Stomach (tissue), 8 donors: ENCODE measurements at regions not wholly inside any gene's neighbourhood (a gene's known extent, or its start where the extent isn't known, plus 50 kb on each side); places are given as distances from the start of the nearest gene placed in this dataset.
A peak's percentile ranks its signal among the peaks of the same experiment; 100 is the strongest.

Experiments
- DNase-seq, 2 donors: peaks; one replicate each; pipeline versions ENCODE4 v3.0.0 to v3.0.0-alpha.2; 2013 to 2019
- H3K27ac ChIP-seq, 5 donors: fragments of 200-600 bp in 4 of 5; sonication (generic) in 4 of 5; one replicate each; pipeline ENCODE4 v1.5.1; 2013 to 2019; ENCODE audit warnings: mild to moderate bottlenecking in 1 of 5, moderate library complexity in 1 of 5
- H3K27me3 ChIP-seq, 3 donors: fragments of 200-600 bp; sonication (generic); one replicate each; pipeline ENCODE4 v1.5.1; 2017 to 2019; ENCODE audit warnings: mixed run types in 1 of 3
- H3K36me3 ChIP-seq, 4 donors: fragments of 200-600 bp; sonication (generic); 1 replicate in 3 of 4; 2 replicates in 1 of 4; pipeline ENCODE4 v1.5.1; 2016 to 2019
- H3K4me1 ChIP-seq, 4 donors: fragments of 200-600 bp; sonication (generic); one replicate each; pipeline ENCODE4 v1.5.1; 2016 to 2019
- H3K4me3 ChIP-seq, 4 donors: fragments of 200-600 bp; sonication (generic) in 3 of 4; one replicate each; pipeline ENCODE4 v1.5.1; 2016 to 2019; ENCODE audit warnings: mild to moderate bottlenecking in 1 of 4
- H3K9me3 ChIP-seq, 4 donors: fragments of 200-600 bp; sonication (generic); one replicate each; pipeline ENCODE4 v1.5.1; 2016 to 2019
- EP300 ChIP-seq: sonication (generic); formaldehyde crosslinking; IDR thresholded peaks from one replicate; pipeline ENCODE4 v1.6.1; 2017; ENCODE audit warnings: antibody characterized with exemption
- POLR2A ChIP-seq, 4 donors: fragments of 450-650 bp; IDR thresholded peaks; one replicate each; pipeline ENCODE4 v1.6.1; 2016; ENCODE audit warnings: antibody characterized with exemption in 4 of 4, control low read depth in 2 of 4, mild to moderate bottlenecking in 1 of 4, moderate library complexity in 1 of 4
- POLR2AphosphoS5 ChIP-seq, 3 donors: sonication (generic); formaldehyde crosslinking; IDR thresholded peaks; one replicate each; pipeline ENCODE4 v1.6.1; 2016; ENCODE audit warnings: antibody characterized with exemption in 3 of 3
- WGBS, 5 donors: extraction: QIAGEN DNeasy Blood & Tissue Kit in 3 of 5; methylation state at CpG; one replicate each; pipeline versions ENCODE4 v1.1.5 to v1.1.7; 2013 to 2018; 5-methylcytosine and 5-hydroxymethylcytosine counted together
- intact Hi-C: fragments of 100-400 bp; cut with DNase I; formaldehyde crosslinking; loops from one replicate; pipeline ENCODE4 v1.15.1; 2023; ENCODE audit warnings: low total_unique reads
- TF ChIP-seq, protein P1 (sequence below), 7 experiments: fragments of 450-650 bp in 4 of 7; fragments of 200-600 bp in 3 of 7; sonication (generic) in 3 of 7; IDR thresholded peaks; one replicate each; pipeline ENCODE4 v1.5.1; 2016 to 2019; ENCODE audit warnings: antibody characterized with exemption in 7 of 7, control low read depth in 2 of 7, mild to moderate bottlenecking in 1 of 7
- donor health status: healthy with polysubstance abuse.
- donor health status: Bipolar disorder and iron deficiency.
- donor health status: healthy.

DNA sequence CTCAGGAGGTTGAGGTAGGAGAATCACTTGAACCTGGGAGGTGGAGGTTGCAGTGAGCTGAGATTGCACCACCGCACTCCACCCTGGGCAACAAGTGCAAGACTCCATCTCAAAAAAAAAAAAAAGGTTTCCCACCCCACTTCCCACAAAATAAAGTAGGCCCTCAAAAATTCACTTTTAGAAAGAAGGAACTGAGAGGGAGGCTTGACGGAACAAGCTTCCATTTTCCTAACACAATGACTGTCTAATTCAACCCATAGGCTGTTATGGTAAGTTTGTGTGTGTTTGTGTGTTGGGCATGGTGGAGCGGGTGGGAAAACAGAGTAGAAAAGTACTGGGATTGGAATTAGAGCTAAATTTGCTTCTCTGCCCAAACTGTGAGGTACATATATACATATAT is 98.4 kb upstream of the MAN1A1 start:
- peaks cover 15 to 39% (median 26%) of the 10 kb centered on the region in 4 donors for H3K4me1 ChIP-seq
- no peaks in the 10 kb centered on the region for H3K27me3 ChIP-seq
- TF ChIP-seq EP300, result no peak
- TF ChIP-seq, protein P1, sequence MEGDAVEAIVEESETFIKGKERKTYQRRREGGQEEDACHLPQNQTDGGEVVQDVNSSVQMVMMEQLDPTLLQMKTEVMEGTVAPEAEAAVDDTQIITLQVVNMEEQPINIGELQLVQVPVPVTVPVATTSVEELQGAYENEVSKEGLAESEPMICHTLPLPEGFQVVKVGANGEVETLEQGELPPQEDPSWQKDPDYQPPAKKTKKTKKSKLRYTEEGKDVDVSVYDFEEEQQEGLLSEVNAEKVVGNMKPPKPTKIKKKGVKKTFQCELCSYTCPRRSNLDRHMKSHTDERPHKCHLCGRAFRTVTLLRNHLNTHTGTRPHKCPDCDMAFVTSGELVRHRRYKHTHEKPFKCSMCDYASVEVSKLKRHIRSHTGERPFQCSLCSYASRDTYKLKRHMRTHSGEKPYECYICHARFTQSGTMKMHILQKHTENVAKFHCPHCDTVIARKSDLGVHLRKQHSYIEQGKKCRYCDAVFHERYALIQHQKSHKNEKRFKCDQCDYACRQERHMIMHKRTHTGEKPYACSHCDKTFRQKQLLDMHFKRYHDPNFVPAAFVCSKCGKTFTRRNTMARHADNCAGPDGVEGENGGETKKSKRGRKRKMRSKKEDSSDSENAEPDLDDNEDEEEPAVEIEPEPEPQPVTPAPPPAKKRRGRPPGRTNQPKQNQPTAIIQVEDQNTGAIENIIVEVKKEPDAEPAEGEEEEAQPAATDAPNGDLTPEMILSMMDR (IDR thresholded peaks at IDR 0.05), result no peak
- TF ChIP-seq POLR2A (IDR thresholded peaks at IDR 0.05), result no peak
- no peak for TF ChIP-seq POLR2AphosphoS5 (IDR thresholded peaks at IDR 0.05)
- WGBS, 5 donors, result 88 to 98% (median 96%) methylated on average over 3 of the region's 3 CpGs
- no peaks in the 10 kb centered on the region for H3K9me3 ChIP-seq
- no peak overlapping the region for H3K4me3 ChIP-seq
- no peak overlapping the region for H3K27ac ChIP-seq
- intact Hi-C loops, result no loop called here
- no peaks in the 10 kb centered on the region for H3K36me3 ChIP-seq
- DNase-seq, result no peak

DNA sequence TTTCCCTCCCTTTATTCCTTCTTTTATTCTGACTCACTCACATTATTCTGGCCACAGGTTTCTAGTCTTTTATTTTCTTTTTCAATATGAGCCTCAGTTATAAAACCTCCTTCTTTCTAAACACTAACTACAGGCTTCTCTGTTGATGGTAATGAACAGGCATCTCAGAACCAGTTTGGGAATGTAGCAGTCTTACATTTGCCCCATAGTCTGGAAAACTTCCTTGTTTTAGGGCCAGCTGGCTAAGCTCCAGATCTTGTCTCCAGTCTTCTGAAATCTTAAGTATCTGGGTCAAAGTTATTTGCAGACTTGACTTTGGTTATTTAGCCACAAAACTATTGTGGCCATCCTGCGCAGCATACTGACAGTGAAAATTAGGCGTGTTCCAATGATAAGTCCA is 97.0 kb upstream of the MAN1A1 start:
- H3K9me3 ChIP-seq, result no peaks in the 10 kb centered on the region
- intact Hi-C loops, result no loop called here
- 27 to 49% (median 35%) methylated on average over 2 of the region's 2 CpGs for WGBS, 5 donors
- DNase-seq, result peak; percentile 77 to 82
- H3K4me3 ChIP-seq, result no peak overlapping the region
- no peaks in the 10 kb centered on the region for H3K36me3 ChIP-seq
- TF ChIP-seq POLR2AphosphoS5 (IDR thresholded peaks at IDR 0.05), result peak in 2 of 3 donors; percentile 53 to 68
- TF ChIP-seq, protein P1 (IDR thresholded peaks at IDR 0.05), result no peak
- no peak for TF ChIP-seq POLR2A (IDR thresholded peaks at IDR 0.05)
- H3K27me3 ChIP-seq, result no peaks in the 10 kb centered on the region
- peaks cover 15 to 39% (median 26%) of the 10 kb centered on the region in 4 donors for H3K4me1 ChIP-seq
- H3K27ac ChIP-seq, result peak overlapping the region; percentile 41 to 77 (median 63)

DNA sequence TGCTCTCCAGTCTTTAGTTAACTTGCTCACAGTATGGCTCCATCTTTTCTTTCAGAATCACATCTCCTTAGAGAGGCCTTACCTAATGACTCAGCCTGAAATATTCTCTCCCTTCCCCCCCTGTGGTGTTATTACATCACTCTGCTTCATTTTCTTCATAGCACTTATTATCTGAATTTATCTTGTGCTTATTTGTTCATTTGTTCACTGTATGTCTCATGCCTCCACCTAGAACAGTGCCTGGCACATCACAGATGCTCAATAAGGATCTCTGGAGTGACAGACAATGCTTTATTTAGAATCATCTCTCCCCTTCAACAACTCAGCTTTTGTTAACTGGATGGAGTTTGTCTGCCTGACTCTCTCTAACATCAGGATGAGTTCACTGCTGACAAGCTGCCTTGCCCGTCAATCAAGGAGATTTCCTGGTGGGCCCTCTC is 96.6 kb upstream of the MAN1A1 start:
- WGBS, 5 donors, result 75 to 95% (median 79%) methylated on average over 1 of the region's 1 CpG
- H3K36me3 ChIP-seq, result no peaks in the 10 kb centered on the region
- peak in 1 of 2 donors; percentile 35 for DNase-seq
- H3K4me3 ChIP-seq, result no peak overlapping the region
- H3K27me3 ChIP-seq, result no peaks in the 10 kb centered on the region
- H3K9me3 ChIP-seq, result no peaks in the 10 kb centered on the region
- peaks cover 15 to 39% (median 26%) of the 10 kb centered on the region in 4 donors for H3K4me1 ChIP-seq
- TF ChIP-seq EP300 (no peak), POLR2A (IDR thresholded peaks at IDR 0.05) (no peak), POLR2AphosphoS5 (IDR thresholded peaks at IDR 0.05) (peak in 1 of 3 donors; percentile 29)
- TF ChIP-seq, protein P1 (IDR thresholded peaks at IDR 0.05), result no peak
- peak overlapping the region; percentile 41 to 77 (median 63) for H3K27ac ChIP-seq
- intact Hi-C loops, result no loop called here

DNA sequence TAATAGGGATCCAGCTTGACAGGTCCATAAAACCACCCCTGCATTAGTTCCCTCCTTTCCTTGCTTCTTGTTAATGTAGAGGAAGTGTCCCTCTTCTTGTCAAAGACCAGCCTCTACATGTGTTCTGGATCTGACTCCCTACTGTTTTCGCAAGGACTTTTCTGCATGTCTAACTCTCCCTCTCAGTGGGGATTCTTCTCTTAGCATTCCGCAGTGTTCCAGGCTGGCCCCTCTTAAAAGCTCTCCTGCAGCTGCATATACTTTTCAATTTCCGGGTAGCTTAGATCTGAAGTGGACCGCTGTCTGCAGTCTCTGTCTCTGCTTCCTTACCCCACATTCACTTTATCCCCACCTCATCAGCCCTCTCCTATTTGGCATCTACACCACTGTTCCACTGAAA is 96.1 kb upstream of the MAN1A1 start:
- DNase-seq, result no peak
- Histone ChIP-seq H3K27me3 (no peaks in the 10 kb centered on the region), H3K4me3 (no peak overlapping the region), H3K27ac (peak overlapping the region in 3 of 5 donors; percentile 41 to 77 (median 47)), H3K36me3 (no peaks in the 10 kb centered on the region), H3K9me3 (no peaks in the 10 kb centered on the region), H3K4me1 (peaks cover 15 to 39% (median 26%) of the 10 kb centered on the region in 4 donors)
- TF ChIP-seq POLR2A (IDR thresholded peaks at IDR 0.05), result no peak
- TF ChIP-seq EP300, result no peak
- TF ChIP-seq, protein P1 (IDR thresholded peaks at IDR 0.05), result no peak
- no peak for TF ChIP-seq POLR2AphosphoS5 (IDR thresholded peaks at IDR 0.05)
- intact Hi-C loops, result no loop called here
- 93 to 99% (median 98%) methylated on average over 4 of the region's 4 CpGs for WGBS, 5 donors
